NCI-H69 (cell line): ENCODE measurements at regions not wholly inside any gene's neighbourhood (a gene's known extent, or its start where the extent isn't known, plus 50 kb on each side); places are given as distances from the start of the nearest gene placed in this dataset.

Experiments used
- DNase-seq: peaks from one replicate; lab custom pipeline; 2025; lab: John Stamatoyannopoulos, UW

DNA sequence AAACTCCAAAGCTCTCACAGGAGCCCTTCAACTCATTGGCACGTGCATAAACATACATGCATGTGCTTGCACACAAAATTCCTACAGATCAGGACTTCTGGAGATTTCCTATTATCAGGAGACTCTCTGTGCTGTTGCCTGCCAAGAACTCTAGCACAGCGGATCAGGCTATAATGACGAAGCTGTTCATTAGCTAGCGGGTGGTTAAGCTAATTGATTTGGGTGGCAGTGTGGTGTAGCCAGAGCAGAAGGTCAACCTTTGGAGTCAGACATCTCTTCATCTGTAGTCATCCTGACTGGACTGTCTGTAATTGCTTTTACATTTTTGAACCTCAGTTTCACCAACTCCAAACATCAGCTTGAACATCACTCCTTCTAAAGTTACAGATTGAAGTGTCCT is 69.0 kb downstream of the KIF2B start:
- DNase-seq = no peak

DNA sequence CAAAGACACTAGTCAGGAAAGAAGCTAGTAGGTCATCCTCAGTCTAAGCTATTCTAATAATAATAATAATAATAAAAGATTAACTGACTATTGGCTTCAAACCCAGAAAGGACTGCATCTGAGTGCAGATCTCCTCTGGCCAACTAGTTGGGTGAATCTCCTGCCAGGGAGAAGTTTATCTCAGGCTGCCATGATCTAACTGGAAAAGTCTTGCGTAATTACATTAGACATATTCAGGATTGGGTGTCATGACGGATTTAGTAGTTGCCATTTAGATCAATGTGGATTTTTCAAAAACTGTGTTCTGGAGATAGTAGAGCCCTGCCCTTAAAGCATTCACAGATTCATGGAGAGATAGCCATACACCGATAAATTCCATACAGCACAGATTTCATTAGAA is 69.5 kb downstream of the KIF2B start:
- no peak for DNase-seq

DNA sequence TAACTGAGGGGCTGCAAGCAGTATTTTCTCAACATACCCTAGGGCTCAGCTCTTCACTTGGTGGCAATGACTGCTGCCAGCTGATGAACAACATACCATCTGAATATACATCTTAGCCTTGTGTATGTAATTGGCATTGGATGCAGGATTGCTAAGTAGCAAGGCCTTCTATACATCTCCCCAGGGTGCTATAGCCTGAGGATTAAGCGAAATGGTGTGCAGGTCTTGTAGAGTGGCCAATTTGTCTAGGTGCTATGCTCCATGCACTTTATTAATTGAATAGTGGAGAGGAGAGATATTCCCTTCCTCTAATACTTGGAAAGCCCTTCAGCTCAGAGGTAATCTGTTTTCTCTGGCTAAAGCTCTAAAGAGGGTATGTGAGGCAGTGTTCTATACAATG is 71.9 kb downstream of the KIF2B start:
- DNase-seq = no peak

DNA sequence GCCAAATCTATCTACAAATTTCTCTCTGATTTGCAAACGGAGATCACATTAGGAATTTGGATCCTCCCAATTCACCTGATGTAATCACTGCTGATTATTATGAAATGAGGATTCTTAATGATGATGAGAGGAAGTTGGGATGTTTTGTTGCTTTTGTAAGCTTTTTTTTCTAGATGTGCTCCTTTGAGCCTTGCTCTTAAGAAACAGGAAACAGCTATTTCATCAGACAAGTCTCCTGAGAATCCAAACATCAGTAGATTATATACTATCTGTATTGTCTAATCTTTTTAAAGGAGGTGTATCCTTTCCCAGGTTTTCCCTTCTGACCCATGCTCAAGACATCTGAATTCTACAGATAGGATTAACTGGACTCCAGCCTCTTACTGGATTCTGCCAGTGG is 73.3 kb downstream of the KIF2B start:
- no peak for DNase-seq

DNA sequence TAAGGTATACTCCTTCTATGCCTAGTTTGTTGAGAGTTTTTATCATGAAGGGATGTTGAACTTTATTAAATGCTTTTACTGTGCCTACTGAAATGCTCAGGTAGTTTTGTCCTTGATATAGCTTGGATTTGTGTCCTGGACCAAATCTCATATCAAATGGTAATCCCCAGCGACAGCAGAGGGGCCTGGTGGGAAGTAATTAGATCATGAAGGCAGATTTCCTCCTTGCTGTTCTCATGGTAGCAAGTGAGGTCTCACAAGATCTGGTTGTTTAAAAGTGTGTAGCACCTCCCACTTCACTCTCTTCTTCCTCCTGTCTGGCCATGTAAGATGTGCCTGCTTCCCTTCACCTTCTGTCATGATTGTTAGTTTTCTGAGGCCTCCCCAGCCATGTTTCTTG is 78.2 kb downstream of the KIF2B start:
- DNase-seq = no peak

DNA sequence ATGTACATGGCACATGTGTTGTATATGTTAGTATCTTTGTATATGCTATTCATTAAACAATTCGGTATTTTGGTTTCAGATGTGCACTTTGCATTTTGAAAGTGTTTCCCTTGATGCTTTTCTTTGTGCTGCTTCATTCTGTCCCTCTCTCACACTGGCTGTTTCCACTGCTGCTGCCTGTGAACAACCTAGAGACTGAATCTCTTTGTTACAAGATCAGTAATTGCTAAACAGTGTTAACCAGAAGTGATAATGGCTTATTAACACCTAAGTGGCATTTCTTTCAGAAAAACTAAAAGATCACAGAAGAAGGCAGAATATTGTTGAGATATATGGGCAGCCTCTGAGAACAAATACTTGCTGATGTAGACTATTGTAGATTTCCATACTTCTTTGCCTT is 84.7 kb downstream of the KIF2B start:
- DNase-seq = no peak

DNA sequence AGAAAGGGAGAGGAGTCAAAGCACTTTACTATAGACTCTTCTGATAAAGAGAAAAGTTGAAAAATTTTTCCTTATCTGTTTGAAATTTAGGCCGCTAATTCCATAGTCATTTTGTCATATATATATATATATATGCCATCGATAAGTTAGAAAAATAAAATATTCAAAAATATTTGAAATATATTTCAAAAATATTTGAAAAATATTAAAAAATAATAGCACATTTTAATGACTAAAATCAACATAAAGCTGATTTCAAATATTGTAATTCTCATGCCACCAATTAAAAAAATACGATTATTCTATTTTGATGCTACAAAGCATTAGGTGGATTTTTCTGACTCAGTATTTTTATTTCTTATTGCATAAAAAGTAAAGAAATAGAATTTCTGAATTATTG is 87.1 kb downstream of the KIF2B start:
- no peak for DNase-seq

DNA sequence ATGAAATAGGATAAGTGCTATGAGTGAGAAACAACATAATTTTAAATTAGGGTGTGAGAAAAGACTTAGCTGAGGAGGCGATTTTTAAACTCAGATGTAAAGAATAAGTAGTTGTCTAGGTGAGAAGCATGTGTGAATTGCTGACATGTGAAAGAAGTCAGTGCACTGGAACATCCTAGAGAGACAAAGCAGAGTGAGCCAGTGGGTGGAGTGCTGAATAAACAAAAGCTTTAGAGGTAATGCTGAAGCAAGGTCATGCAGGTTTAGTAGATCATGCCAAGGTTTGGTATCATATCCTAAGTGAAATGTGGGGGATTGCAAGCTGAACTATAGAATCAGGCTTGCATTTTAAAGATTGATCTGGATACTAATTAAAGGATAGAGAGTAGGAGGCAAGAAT is 89.4 kb downstream of the KIF2B start:
- DNase-seq = no peak

DNA sequence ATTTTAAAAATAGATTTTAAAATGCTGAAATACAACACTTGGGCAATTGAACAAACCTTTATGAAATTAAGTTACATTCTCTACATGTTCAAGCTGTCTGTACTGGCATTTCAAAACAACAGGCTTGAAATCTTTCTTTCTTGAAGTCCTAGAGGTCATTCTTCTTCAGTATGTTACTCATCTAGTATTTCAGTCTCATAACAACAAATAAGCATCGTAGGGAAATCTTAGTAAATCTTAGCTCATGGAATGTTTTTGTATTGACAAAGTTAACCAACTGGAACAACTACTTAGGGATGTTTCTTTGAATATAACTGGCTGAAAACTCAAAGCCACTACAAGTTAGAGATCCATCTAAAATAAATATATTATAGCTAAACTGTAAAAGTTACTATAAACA is 96.6 kb downstream of the KIF2B start:
- no peak for DNase-seq

DNA sequence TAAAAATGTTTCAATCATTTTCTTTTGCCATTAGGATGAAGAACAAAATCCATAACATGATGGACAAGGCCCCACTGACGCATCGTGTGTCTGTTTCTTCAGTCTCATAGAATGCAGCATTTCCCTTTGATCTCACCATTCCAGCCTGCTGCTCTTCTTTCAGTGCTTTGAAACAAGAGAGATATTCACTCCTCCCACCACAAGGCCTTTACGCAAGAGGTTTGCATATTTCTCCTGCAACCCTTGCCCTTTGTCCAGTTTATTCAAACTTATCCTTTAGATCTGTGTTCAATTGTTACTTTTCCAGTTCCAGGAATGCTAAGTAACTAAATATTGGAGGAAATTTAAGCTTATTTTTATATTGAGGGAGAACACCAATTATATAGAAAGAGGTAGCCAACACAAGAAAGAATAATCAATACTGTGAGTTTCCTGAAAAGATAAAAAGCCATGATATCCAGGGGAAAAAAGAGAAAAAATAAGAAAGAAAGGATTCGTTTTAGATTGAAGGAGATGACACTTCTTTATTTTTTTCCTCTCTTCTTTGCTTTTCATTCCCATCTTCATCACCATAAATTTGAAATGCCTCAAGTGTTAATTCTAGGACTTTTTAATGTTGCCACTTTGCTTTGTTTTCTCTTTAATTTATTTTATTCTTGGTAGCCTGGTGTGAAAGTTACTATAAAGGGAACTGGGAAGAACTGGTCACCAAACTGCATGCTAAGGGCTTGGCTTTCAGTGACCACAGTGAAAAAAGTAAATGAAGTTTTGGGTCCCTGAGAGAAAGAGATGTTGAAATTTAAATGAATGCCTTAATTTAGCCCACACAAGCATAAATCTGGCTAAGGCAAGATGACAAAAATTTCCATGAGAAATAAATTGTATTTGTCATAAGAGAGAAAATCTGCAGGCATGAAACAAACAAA is 102.1 kb downstream of the KIF2B start:
- DNase-seq = no peak

DNA sequence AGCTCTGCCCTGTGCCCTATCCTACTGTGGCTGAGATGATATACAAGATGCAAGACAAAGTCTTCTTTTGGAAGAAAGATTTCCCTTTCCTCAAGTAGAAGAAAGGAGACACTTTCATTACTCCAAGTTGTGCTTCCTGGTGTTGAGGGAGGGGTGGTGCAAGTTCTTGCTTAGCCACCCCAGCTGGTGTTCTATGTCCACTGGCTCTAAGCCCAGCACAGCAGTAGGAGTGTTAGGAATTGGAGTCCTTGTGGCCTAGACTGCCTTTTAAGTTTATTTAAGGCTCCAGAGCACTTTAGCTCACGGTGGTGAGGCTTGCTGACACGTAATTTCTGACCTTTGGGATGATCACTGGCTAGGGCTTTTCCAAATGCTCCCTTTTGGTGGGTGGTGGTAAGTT is 109.7 kb downstream of the KIF2B start:
- DNase-seq = no peak

DNA sequence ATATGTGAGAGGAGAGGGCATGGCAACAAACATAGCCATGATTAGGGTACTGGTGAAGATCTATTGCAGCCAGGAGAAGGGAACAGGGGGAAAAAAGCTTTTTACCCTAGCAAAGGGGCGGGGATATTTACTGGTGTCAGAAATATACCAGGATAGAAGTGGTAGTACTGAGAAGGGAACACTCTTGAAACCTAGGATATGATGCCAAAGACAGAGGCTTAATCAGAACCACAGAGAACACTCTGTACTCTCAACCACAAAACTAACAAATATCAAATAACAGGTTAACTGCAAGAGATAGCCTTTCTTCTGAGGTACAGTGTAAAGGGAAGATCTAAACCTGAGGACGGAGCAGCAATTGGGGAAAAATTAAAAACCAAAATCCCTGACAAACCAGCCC is 112.2 kb downstream of the KIF2B start:
- no peak for DNase-seq

DNA sequence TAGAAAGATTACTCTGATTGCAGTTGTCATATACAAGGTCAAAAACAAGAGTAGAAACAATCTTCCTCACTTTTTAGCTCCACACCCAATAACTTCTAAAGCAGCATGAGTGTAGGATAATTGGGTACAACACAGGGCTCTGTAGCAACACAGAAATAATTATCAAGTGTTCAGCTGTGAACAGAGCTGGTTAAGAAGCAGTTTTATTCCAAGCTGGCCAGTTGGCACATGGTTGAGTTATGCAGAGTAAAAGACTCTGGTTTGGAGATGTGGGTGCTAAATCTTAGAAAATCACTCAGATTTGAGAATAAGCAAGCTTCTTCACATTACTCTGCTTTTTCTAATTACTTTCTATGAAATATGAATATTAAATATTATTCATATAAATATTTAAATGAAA is 118.5 kb downstream of the KIF2B start:
- no peak for DNase-seq

DNA sequence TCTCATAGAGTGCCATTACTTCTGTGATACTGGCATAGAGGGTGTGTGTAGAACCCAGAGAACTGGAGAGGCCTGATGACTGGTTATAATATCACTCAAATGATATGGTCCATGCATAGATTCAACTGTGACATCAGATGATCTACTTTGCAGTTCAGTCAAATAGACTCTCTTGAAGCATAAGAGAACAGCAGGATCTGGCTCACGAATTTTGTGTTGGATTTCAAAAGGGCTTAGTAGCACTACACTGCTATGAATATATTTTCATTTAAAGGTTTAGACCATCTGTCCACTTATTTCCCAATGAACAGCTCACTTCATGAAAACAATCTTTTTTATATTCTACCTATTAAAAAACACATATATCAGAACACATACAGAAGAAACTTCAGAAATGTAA is 119.7 kb downstream of the KIF2B start:
- DNase-seq = no peak

DNA sequence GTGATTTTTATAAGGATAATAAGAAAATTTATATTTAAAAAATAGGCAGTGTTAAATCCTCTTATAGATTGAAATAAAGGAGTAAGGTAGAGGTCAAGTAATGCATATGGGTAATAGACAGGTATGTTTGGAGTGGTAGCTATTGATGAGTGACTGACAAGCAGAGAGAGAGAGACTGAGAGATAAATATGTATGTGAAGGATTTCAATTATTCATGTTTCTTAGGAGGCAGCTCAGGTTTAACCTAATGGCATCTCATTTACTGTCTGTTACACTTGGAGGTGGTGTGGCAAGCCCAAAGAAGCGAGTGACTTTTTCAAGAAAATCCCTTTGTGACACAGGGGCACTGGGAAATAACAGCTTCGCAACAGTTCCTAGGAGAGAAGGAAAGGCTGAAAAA is 120.2 kb downstream of the KIF2B start:
- DNase-seq = no peak

DNA sequence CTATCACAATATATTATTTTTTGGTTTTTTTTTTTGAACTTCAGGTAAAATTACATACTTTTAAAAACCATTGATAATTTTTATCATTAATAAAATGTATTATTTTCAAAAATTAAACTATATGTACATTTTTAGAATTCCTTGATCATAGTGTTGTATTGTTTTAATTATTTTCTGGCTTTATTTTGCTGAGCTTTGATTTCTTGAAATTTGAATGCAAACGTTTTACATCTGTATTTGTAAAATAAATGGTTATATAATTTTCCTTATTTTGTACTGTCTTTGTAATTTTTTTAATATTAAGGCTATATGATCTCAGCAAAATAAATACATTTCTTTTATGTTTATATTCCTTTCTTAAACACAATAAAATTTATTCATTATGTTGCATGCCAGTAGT is 125.6 kb downstream of the KIF2B start:
- no peak for DNase-seq

DNA sequence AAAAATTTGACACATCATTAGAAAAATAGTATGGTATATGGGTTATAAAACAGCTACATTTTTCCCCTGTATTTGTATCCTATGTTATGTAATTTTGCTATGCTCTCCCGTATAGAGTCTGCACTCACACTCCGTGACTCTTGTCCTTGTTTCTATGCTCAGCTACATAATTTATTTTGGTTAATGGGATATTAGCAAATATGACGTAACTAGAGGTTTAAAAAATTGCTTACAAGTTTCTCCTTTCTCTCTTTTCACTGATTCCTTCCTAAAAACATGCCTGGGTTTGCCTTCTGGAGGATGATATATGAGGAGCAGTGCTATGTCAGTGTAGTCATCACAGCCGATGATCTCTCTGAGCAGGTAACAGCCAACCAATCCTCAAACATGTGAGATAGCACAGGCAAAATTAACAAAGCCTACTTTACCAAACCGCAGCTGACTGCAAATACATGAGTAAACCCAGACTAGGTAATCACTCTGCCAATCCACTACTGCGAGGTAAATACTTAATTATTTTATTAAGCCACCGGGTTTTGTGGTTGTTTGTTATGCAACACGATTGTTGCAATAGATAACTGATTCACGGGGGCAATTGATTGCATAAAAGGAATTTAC is 126.9 kb downstream of the KIF2B start:
- no peak for DNase-seq

DNA sequence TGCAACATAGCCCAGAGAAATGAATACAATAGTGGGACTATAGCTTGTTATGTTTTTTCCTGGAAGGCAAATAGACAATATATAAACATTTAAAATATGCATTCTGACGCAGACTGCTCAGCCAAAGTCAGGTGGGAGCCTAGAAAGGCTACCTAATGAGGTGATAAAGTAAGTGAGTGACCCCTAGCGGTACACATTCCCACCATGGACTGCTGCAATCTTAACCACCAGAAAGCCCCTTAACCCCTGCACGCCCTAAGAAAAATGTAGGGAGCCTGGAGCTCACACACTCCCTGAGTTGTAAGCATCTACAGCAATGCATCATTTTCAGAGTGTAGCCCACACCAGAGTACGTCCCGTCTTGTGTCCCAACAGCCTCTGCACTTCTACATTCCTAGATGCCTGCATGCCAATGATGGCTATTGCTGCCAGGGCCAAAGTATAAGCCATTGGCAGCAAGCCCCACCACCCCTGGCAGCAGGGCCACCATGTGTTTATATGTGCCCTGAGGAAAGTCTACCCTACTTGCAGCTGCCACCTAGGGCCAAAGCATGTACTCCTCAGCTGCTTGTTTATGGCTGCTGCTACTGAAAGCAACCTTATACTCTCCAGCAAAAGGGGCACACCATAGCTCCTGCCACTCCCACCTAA is 127.6 kb downstream of the KIF2B start:
- DNase-seq = no peak

DNA sequence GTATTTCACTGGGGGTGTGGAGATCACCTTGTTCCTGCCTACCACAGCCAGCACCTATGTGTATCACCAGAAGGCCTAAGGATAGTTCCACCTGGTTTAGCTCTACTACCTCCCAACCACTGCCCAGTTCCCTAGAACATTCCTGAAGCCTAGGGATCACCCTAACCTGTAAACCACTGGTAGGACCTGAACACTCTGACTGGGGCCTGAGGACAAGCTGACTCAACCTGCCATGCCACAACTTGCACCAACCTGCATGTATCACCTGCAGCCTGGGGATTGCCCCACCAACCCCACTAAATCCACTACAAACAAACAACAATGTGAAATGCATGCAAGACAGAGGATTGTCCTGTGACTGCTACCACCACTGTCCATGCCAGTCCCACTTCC is 128.1 kb downstream of the KIF2B start:
- no peak for DNase-seq

DNA sequence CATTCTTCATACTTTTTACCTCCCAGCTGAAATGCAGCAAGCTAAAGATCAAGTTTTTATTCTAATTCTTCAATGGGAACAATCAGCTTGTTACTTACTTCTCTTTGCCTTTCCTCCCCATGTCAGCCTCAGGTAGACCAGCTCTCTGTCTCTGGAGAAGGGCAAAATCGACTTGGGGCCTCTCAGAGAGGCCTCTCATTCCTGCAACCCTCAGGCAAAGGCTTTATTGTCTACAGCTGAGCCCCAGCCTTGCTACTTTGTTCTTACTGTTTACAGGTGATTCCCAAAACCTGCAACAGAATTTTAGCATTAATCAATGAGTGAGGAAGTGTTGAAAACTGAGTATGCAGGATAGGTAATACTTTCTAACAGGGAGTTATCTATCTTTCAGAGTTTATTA is 148.6 kb downstream of the KIF2B start:
- no peak for DNase-seq

DNA sequence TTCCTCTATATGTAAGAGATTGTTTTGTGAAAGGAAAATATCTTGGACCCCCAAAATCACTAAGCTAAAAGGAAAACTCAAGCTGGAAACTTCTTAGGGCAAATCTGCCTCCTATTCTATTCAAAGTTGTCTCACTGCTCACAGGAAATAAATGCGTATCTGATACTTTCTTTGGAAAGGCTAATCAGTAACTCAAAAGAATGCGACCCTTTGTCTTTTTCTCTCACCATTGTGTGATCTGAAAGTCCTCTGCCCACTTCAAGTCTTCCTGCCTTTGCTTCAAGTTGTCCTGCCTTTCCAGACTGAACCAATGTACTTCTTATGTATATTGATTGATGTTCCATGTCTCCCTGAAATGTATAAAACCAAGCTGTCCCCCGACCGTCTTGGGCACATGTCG is 157.3 kb downstream of the KIF2B start:
- no peak for DNase-seq

DNA sequence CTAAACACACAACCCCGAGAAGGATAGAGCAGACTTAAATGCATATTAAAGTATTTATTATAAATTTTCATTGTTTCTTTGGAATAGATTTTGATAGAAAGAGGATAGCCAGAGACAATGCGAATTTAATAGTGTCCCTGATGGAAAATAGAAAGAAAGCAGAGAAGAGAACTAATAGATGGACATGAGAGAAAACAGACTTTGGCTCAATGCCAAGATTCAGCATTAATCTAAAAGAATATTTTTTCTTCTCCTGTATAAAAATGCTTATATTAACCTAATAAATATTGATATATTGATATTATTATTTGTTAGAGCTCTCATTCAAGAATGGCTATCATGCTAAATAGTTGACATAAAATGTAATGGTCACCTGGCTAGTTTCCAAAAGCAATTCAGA is 173.4 kb downstream of the KIF2B start:
- no peak for DNase-seq

DNA sequence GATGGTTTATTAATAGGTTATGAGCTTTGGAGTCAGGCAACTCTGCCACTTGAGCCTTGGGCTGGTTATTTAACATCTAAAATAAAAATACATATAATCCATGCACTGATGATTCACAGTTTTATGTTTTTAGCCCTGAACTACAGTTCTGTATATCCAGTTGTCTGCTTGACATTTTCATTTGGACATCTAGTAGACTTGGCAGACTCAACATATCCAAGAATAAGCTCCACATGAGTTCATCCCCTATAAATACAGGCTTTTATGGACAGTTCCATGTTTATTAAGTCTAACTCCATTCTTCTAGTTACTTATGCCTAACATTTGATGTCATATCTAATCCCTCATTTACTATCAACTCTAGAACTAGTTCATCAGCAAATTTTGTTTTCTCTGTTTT is 174.2 kb downstream of the KIF2B start:
- no peak for DNase-seq
